H9 (cell line): ENCODE measurements at regions not wholly inside any gene's neighbourhood (a gene's known extent, or its start where the extent isn't known, plus 50 kb on each side); places are given as distances from the start of the nearest gene placed in this dataset.

ENCODE experiments used
- DNase-seq: peaks from one replicate; pipeline ENCODE4 v3.0.0-alpha.2; 2017
- H2AFZ ChIP-seq: one replicate; pipeline ENCODE4 v1.6.1; 2013; ENCODE audit warnings: mild to moderate bottlenecking, low read length, control low read depth, moderate library complexity
- H2AK5ac ChIP-seq: 2 replicates; pipeline ENCODE4 v1.6.1; 2013; ENCODE audit warnings: low read length, control low read depth, mixed read lengths; ENCODE audit not compliant: insufficient read length
- H2BK120ac ChIP-seq: one replicate; pipeline ENCODE4 v1.6.1; 2013; ENCODE audit warnings: low read depth, mild to moderate bottlenecking, low read length, control low read depth, inconsistent platforms; ENCODE audit not compliant: poor library complexity, severe bottlenecking
- H2BK12ac ChIP-seq: 2 replicates; pipeline ENCODE4 v1.6.1; 2013; ENCODE audit warnings: low read length, control low read depth, mixed read lengths, low read depth; ENCODE audit not compliant: insufficient read length
- H2BK15ac ChIP-seq: 2 replicates; pipeline ENCODE4 v1.6.1; 2013; ENCODE audit warnings: low read depth, low read length, control low read depth
- H2BK20ac ChIP-seq: one replicate; pipeline ENCODE4 v1.6.1; 2013; ENCODE audit warnings: low read depth, mild to moderate bottlenecking, low read length, control low read depth, inconsistent platforms; ENCODE audit not compliant: poor library complexity, severe bottlenecking
- H2BK5ac ChIP-seq: 2 replicates; pipeline ENCODE4 v1.6.1; 2013; ENCODE audit warnings: low read length, control low read depth, mixed read lengths; ENCODE audit not compliant: insufficient read length
- H3K14ac ChIP-seq: 2 replicates; pipeline ENCODE4 v1.6.1; 2013; ENCODE audit warnings: low read length, control low read depth; ENCODE audit not compliant: insufficient read depth
- H3K18ac ChIP-seq: 2 replicates; pipeline ENCODE4 v1.6.1; 2013; ENCODE audit warnings: low read depth, mild to moderate bottlenecking, mixed read lengths, low read length, control low read depth; ENCODE audit not compliant: insufficient read length
- H3K23ac ChIP-seq: 2 replicates; pipeline ENCODE4 v1.6.1; 2013; ENCODE audit warnings: low read length, control low read depth, mixed read lengths, low read depth; ENCODE audit not compliant: insufficient read length
- H3K23me2 ChIP-seq: 2 replicates; pipeline ENCODE4 v1.6.1; 2013; ENCODE audit warnings: low read depth, mild to moderate bottlenecking, mixed read lengths, low read length, control low read depth; ENCODE audit not compliant: insufficient read length, poor library complexity, severe bottlenecking
- H3K27ac ChIP-seq: 2 replicates; pipeline ENCODE4 v1.5.1; 2013; ENCODE audit warnings: low read length, control low read depth, mixed read lengths, low read depth; ENCODE audit not compliant: insufficient read length
- H3K27me3 ChIP-seq: 2 replicates; pipeline ENCODE4 v1.6.1; 2013; ENCODE audit warnings: low read length, control low read depth, inconsistent platforms; ENCODE audit not compliant: insufficient read depth
- H3K4ac ChIP-seq: 2 replicates; pipeline ENCODE4 v1.6.1; 2013; ENCODE audit warnings: low read depth, mild to moderate bottlenecking, control low read depth, inconsistent platforms, low read length, moderate library complexity
- H3K4me1 ChIP-seq: 2 replicates; pipeline ENCODE4 v1.6.1; 2013; ENCODE audit warnings: low read length, control low read depth, inconsistent platforms; ENCODE audit not compliant: insufficient read depth
- H3K4me2 ChIP-seq: 2 replicates; pipeline ENCODE4 v1.6.1; 2013; ENCODE audit warnings: low read length, control low read depth, mixed read lengths; ENCODE audit not compliant: insufficient read length, insufficient read depth
- H3K56ac ChIP-seq: 2 replicates; pipeline ENCODE4 v1.6.1; 2013; ENCODE audit warnings: low read depth, mild to moderate bottlenecking, mixed read lengths, low read length, control low read depth; ENCODE audit not compliant: insufficient read length
- H3K79me1 ChIP-seq: 2 replicates; pipeline ENCODE4 v1.6.1; 2013; ENCODE audit warnings: low read depth, mild to moderate bottlenecking, moderate library complexity, low read length, control low read depth, inconsistent platforms; ENCODE audit not compliant: insufficient read depth, poor library complexity, severe bottlenecking
- H3K79me2 ChIP-seq: 2 replicates; pipeline ENCODE4 v1.6.1; 2013; ENCODE audit warnings: low read length, control low read depth, inconsistent platforms; ENCODE audit not compliant: insufficient read depth
- H3K9ac ChIP-seq: 2 replicates; pipeline ENCODE4 v1.6.1; 2013; ENCODE audit warnings: low read length, control low read depth, mixed read lengths; ENCODE audit not compliant: insufficient read length; ENCODE audit errors: extremely low read depth
- H3K9me3 ChIP-seq: one replicate; pipeline ENCODE4 v1.6.1; 2013; ENCODE audit warnings: low read depth, low read length, inconsistent platforms; ENCODE audit not compliant: control insufficient read depth
- H3T11ph ChIP-seq: one replicate; pipeline ENCODE4 v1.6.1; 2013; ENCODE audit warnings: mild to moderate bottlenecking, low read length, control low read depth, inconsistent platforms
- H4K20me1 ChIP-seq: one replicate; pipeline ENCODE4 v1.6.1; 2013; ENCODE audit not compliant: control insufficient read depth, insufficient read length, insufficient read depth
- H4K5ac ChIP-seq: 2 replicates; pipeline ENCODE4 v1.6.1; 2013; ENCODE audit warnings: low read depth, mild to moderate bottlenecking, mixed read lengths, low read length, control low read depth; ENCODE audit not compliant: insufficient read length
- H4K8ac ChIP-seq: replicated peaks from 2 replicates; pipeline ENCODE4 v1.6.1; 2013; ENCODE audit warnings: low read length, control low read depth, mixed read lengths, low read depth; ENCODE audit not compliant: insufficient read length
- H4K91ac ChIP-seq: 2 replicates; pipeline ENCODE4 v1.6.1; 2013; ENCODE audit warnings: low read depth, mild to moderate bottlenecking, moderate library complexity, mixed read lengths, low read length, control low read depth; ENCODE audit not compliant: insufficient read length
- H3K27ac Mint-ChIP-seq, 3 experiments: 2 replicates in 2 of 3; 3 replicates in 1 of 3; pipeline ENCODE4 v1.8.0; 2020 to 2021; ENCODE audit warnings: mixed read lengths in 3 of 3, mild to moderate bottlenecking in 1 of 3, moderate library complexity in 1 of 3
- H3K27me3 Mint-ChIP-seq: 2 replicates; pipeline ENCODE4 v1.8.0; 2021; ENCODE audit warnings: low read depth, mild to moderate bottlenecking, moderate library complexity, mixed read lengths
- H3K36me3 Mint-ChIP-seq, 3 experiments: 2 replicates in 2 of 3; 3 replicates in 1 of 3; pipeline ENCODE4 v1.8.0; 2020 to 2021; ENCODE audit warnings: low read depth in 3 of 3, mixed read lengths in 3 of 3; ENCODE audit not compliant: insufficient read depth in 1 of 3
- H3K4me1 Mint-ChIP-seq, 2 experiments: 2 replicates each; pipeline ENCODE4 v1.8.0; 2020; ENCODE audit warnings: mixed read lengths in 2 of 2
- H3K4me3 Mint-ChIP-seq, 2 experiments: 2 replicates in 1 of 2; 3 replicates in 1 of 2; pipeline ENCODE4 v1.8.0; 2020 to 2021; ENCODE audit warnings: mild to moderate bottlenecking in 2 of 2, mixed read lengths in 2 of 2, moderate library complexity in 1 of 2
- H3K9me3 Mint-ChIP-seq, 2 experiments: 2 replicates in 1 of 2; 3 replicates in 1 of 2; pipeline ENCODE4 v1.8.0; 2020; ENCODE audit warnings: mild to moderate bottlenecking in 2 of 2, mixed read lengths in 2 of 2, moderate library complexity in 1 of 2
- WGBS: extraction: QIAGEN DNeasy Blood & Tissue Kit; methylation state at CpG from one replicate; pipeline ENCODE4 v1.1.7; 2013; ENCODE audit warnings: missing lambda C conversion rate, low lambda C conversion rate, mixed read lengths; ENCODE audit not compliant: insufficient read length; ENCODE audit errors: extremely low coverage; 5-methylcytosine and 5-hydroxymethylcytosine counted together
- TF ChIP-seq, protein P1 (sequence below): fragments of 200-600 bp; sonication (generic); conservative IDR thresholded peaks from 3 replicates; pipeline ENCODE4 v1.8.0; 2021; ENCODE audit warnings: antibody characterized with exemption, mild to moderate bottlenecking

DNA sequence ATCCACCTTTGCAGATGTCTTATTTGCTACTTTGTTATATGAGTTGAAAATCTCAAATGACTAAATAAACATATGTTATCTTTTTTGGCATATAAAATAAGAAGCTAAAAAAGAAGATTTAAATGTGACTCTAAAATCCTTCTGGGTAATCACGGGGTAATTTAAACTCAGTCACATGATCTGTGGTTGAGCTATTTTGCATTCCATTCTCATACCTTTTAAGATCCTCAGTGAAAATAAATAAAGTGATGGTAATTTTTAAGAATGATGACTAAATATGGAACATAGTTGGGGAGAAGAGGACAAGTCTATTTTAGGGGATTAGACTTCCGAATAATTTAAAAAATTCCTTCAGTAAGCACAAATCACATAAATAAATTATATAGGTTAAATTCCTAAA is 1076.8 kb downstream of the TUSC7 start:
- Histone ChIP-seq H4K20me1 (no peaks in the 10 kb centered on the region), H2AFZ (no peak overlapping the region), H3K23ac (no peak overlapping the region), H3K79me2 (no peaks in the 10 kb centered on the region), H2BK20ac (no peak overlapping the region), H2BK5ac (no peak overlapping the region), H2AK5ac (no peak overlapping the region), H3K9ac (no peak overlapping the region), H4K91ac (no peak overlapping the region), H3K27ac (no peak overlapping the region), H3K14ac (no peak overlapping the region), H3K56ac (no peak overlapping the region), H3K4ac (no peak overlapping the region), H3K9me3 (no peaks in the 10 kb centered on the region), H2BK12ac (no peak overlapping the region), H2BK15ac (no peak overlapping the region), H4K8ac (no peak overlapping the region), H3K79me1 (no peaks in the 10 kb centered on the region), H3K4me2 (no peak overlapping the region), H2BK120ac (no peak overlapping the region), H3K4me1 (peaks cover 7% of the 10 kb centered on the region; the same call in 1 of the 2 replicates), H4K5ac (no peak overlapping the region), H3T11ph (no peak overlapping the region), H3K27me3 (no peaks in the 10 kb centered on the region), H3K18ac (no peak overlapping the region), H3K23me2 (no peaks in the 10 kb centered on the region)
- DNase-seq: no peak
- TF ChIP-seq, protein P1, sequence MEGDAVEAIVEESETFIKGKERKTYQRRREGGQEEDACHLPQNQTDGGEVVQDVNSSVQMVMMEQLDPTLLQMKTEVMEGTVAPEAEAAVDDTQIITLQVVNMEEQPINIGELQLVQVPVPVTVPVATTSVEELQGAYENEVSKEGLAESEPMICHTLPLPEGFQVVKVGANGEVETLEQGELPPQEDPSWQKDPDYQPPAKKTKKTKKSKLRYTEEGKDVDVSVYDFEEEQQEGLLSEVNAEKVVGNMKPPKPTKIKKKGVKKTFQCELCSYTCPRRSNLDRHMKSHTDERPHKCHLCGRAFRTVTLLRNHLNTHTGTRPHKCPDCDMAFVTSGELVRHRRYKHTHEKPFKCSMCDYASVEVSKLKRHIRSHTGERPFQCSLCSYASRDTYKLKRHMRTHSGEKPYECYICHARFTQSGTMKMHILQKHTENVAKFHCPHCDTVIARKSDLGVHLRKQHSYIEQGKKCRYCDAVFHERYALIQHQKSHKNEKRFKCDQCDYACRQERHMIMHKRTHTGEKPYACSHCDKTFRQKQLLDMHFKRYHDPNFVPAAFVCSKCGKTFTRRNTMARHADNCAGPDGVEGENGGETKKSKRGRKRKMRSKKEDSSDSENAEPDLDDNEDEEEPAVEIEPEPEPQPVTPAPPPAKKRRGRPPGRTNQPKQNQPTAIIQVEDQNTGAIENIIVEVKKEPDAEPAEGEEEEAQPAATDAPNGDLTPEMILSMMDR: no peak
- peaks cover 32 to 34% of the 10 kb centered on the region in 2 experiments for H3K4me1 Mint-ChIP-seq
- H3K27ac Mint-ChIP-seq: no peak overlapping the region
- no peak overlapping the region for H3K4me3 Mint-ChIP-seq
- H3K9me3 Mint-ChIP-seq: peaks cover 0 to 2% of the 10 kb centered on the region in 2 experiments; a peak in 2 of 5 replicates
- no CpG with 5 or more reads among the region's 2 CpGs for WGBS
- no peaks in the 10 kb centered on the region for H3K27me3 Mint-ChIP-seq
- no peaks in the 10 kb centered on the region; a peak in 1 of 7 replicates for H3K36me3 Mint-ChIP-seq
